GM13976 (cell line): ENCODE measurements at regions not wholly inside any gene's neighbourhood (a gene's known extent, or its start where the extent isn't known, plus 50 kb on each side); places are given as distances from the start of the nearest gene placed in this dataset.

Experiments
- DNase-seq: peaks from one replicate; pipeline ENCODE4 v3.0.0; 2012; ENCODE audit warnings: low spot score
- in situ Hi-C: fragments of 300-500 bp; cut with MboI; formaldehyde crosslinking; loops from one replicate; pipeline ENCODE4 v1.12.0; 2022; ENCODE audit warnings: low sequenced_read_pairs, mixed read lengths, inconsistent platforms; ENCODE audit not compliant: unreplicated experiment
- TF ChIP-seq, protein P1 (sequence below): IDR thresholded peaks from 2 replicates; pipeline ENCODE4 v1.5.1; 2012; ENCODE audit warnings: borderline replicate concordance, mild to moderate bottlenecking; ENCODE audit not compliant: insufficient read depth; ENCODE audit errors: extremely low read depth, missing control alignments, control extremely low read depth

DNA sequence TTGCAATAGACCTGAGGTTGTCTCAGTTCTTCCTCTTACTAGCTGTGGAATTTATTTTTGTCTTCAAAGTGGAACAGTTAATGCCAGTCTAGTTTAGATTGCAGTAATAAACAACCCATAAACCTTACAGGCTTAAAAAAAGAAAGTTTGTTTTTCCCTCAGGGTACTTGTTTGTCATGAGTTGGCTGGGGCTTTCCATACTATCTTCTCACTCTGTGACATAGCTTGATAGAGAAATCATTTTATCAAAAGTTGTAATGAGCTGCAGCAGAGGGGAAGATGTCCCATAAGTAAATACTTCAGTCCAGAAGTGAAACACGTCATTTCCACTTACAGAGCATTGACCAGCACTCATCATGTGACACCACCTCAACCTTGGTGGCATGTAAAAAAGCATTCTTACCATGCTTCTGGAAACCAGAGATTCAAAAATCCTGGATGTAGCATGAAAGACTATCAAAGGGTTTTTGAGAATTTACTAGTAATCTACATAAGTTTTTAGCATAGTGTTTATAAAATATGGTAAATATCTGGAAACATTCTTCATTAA is 62.8 kb upstream of the COL11A1 start:
- DNase-seq = no peak
- in situ Hi-C loops = no loop called here
- TF ChIP-seq, protein P1, sequence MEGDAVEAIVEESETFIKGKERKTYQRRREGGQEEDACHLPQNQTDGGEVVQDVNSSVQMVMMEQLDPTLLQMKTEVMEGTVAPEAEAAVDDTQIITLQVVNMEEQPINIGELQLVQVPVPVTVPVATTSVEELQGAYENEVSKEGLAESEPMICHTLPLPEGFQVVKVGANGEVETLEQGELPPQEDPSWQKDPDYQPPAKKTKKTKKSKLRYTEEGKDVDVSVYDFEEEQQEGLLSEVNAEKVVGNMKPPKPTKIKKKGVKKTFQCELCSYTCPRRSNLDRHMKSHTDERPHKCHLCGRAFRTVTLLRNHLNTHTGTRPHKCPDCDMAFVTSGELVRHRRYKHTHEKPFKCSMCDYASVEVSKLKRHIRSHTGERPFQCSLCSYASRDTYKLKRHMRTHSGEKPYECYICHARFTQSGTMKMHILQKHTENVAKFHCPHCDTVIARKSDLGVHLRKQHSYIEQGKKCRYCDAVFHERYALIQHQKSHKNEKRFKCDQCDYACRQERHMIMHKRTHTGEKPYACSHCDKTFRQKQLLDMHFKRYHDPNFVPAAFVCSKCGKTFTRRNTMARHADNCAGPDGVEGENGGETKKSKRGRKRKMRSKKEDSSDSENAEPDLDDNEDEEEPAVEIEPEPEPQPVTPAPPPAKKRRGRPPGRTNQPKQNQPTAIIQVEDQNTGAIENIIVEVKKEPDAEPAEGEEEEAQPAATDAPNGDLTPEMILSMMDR = no peak

DNA sequence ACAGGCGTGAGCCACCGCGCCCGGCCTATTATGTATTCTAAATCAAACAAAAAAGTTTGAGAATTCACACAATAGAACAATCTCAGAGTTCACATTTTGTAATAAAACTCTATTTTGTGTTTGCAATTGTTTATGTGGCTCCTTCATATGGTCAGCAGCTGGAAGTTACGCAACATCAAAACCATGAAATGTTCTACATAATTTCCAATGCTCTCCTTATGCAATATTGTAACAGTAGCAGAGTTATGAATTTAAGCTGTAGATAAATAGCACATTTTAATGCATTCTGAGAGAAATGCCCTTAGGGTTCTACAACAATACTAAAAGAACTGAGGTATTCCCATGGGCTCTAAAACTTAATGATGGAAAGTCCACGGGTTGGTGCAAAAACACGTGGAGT is 62.3 kb upstream of the COL11A1 start:
- no peak for DNase-seq
- TF ChIP-seq, protein P1 = no peak
- in situ Hi-C loops = no loop called here

DNA sequence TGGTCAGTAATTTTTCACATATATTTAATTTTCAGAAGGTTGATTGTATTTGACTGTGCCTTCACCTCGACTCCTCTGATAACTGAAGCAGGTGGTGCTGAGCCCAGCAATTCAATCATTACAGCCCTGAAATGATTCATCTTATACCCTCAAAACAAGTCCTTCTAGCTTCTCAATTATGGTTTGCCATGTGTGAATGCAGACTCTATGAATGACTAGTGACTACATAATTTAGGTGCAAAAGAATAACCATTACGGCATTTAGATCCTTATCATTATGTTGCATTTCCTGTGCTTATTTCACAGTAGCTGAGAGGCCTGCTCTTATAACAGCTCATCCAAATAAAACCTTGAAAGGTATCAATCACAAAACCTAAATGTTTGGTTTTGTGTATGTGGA is 54.0 kb upstream of the COL11A1 start:
- in situ Hi-C loops = no loop called here
- DNase-seq = no peak
- TF ChIP-seq, protein P1 = no peak

DNA sequence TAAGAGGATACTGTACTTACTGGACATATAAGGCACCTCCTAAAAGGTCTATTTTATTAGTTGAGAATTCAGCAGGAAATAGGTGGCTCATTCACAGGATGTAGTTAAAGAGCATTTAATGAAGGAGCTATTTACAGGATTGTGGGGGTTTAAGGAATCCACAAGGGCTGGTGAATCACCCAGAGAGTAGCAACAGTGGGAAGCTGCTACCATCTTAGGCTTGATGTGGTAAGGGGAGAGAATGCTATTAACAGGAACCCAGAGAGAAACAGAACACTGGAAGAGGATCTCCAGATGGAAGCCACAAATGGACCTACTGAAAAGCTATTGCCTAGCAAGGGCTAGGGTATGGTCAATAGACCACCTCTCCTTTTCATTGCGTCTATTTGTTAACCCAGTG is 52.0 kb upstream of the COL11A1 start:
- DNase-seq = no peak
- TF ChIP-seq, protein P1 = no peak
- in situ Hi-C loops = no loop called here
